NB4 (cell line): ENCODE measurements at regions not wholly inside any gene's neighbourhood (a gene's known extent, or its start where the extent isn't known, plus 50 kb on each side); places are given as distances from the start of the nearest gene placed in this dataset.

Experiments
- DNase-seq: peaks from one replicate; pipeline ENCODE4 v3.0.0; 2010; ENCODE audit warnings: low read depth
- H3K4me3 ChIP-seq: one replicate; pipeline ENCODE4 v1.5.1; 2011; ENCODE audit warnings: mild to moderate bottlenecking, low read depth, low read length, moderate library complexity
- MYC ChIP-seq: IDR thresholded peaks from 2 replicates; pipeline ENCODE4 v1.6.1; 2011; ENCODE audit warnings: low read depth, low read length
- POLR2A ChIP-seq: IDR thresholded peaks from 2 replicates; pipeline ENCODE4 v1.6.1; 2011; ENCODE audit warnings: mild to moderate bottlenecking; ENCODE audit not compliant: insufficient read length; ENCODE audit errors: extremely low read depth
- TF ChIP-seq, protein P1 (sequence below): IDR thresholded peaks from one replicate; pipeline ENCODE4 v1.5.1; 2012; ENCODE audit warnings: low read depth, low read length
- TF ChIP-seq, protein P2 (sequence below): IDR thresholded peaks from 2 replicates; pipeline ENCODE4 v1.6.1; 2011; ENCODE audit warnings: low read depth, low read length

DNA sequence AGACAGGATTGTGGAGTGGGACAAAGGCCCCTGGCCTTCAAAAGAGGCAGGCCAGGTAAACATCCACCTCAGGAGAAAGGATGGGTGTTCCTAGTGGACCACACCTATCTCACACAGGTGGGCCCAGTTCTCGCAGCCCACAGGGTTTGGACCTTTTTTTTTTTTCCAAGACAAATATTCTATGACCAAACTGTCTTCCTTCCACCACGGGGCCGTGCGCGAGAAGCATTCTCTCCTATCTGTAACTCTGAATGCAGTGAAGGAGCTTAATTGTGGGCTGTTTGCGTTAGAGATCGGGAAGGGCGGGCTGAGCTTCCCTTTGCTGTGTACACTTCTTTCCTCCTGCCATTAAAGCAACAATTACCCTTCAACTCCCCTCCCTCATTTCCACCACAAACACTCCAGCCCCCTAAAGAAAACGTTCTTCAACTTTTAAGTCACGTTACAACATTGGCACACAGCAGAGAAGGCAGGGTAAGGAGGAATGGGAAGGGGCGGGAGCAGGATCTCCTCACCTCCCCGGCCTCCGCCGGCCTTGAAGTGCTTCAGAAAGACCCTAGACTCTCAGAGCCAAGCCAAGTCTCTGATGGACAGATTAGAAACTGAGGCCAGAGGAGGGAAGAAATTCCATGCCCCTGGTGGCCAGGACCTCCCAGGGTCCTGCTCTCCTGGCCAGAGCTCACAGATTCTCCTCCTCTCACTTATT, 238.4 kb downstream of the BUD13 start:
- TF ChIP-seq MYC (no peak), POLR2A (no peak)
- TF ChIP-seq, protein P1, sequence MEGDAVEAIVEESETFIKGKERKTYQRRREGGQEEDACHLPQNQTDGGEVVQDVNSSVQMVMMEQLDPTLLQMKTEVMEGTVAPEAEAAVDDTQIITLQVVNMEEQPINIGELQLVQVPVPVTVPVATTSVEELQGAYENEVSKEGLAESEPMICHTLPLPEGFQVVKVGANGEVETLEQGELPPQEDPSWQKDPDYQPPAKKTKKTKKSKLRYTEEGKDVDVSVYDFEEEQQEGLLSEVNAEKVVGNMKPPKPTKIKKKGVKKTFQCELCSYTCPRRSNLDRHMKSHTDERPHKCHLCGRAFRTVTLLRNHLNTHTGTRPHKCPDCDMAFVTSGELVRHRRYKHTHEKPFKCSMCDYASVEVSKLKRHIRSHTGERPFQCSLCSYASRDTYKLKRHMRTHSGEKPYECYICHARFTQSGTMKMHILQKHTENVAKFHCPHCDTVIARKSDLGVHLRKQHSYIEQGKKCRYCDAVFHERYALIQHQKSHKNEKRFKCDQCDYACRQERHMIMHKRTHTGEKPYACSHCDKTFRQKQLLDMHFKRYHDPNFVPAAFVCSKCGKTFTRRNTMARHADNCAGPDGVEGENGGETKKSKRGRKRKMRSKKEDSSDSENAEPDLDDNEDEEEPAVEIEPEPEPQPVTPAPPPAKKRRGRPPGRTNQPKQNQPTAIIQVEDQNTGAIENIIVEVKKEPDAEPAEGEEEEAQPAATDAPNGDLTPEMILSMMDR, result no peak
- TF ChIP-seq, protein P2, sequence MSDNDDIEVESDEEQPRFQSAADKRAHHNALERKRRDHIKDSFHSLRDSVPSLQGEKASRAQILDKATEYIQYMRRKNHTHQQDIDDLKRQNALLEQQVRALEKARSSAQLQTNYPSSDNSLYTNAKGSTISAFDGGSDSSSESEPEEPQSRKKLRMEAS, result no peak
- no peak overlapping the region for H3K4me3 ChIP-seq
- DNase-seq, result no peak

DNA sequence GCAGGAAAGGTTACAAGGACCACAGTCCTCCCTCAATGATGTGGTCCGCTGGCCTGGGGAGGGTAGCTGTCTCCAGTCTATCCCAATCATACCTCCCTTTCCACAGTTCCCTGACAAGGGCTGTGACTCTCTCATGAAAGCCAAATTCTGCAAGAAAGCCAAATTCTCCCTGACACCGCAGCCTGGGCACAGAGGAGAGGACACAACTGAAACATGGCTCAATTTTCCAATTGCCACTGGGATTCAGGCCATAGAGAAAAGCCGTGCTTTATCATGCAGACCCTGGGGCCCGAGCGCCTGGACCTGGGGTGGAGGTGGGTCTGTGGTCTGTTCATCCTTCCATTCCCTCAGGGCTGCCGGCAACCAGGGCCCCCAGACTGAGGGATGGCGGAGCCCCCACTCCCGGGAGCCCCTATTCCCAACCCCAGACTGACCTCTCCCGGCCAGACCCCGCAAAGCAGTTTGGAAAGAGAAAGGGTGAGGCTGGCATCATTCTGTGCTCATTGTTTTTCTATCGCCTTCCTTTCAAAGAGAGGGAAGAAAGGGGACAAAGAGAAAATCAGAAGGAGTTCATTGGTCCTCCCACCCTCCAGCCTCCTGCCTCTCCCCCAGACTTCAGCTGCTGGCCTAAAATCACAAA, 239.5 kb downstream of the BUD13 start:
- DNase-seq, result no peak
- TF ChIP-seq, protein P1, result no peak
- TF ChIP-seq, protein P2, result no peak
- no peak for TF ChIP-seq POLR2A
- TF ChIP-seq MYC, result no peak

DNA sequence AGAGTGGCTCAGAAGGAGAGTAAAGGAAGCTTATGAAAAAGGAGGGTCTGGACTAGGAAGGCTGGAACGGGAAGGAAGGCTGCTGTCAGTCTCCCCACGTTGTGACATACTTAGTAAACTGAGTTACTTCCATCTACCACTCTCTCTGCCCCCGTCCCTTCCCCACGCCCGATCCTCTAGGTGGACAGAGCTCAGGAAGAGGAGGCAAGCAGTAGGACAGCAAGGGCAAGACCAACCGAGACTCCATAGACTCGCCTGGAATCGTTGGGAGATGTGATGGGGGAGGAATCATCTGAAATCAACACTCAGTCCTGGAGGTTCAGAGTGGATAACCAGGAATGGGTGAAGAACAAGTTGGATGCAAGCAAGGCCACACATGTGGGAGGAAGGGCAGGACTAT, 240.7 kb downstream of the BUD13 start:
- no peak for DNase-seq
- TF ChIP-seq MYC, result no peak
- TF ChIP-seq, protein P1, result no peak
- TF ChIP-seq, protein P2, result no peak
- no peak for TF ChIP-seq POLR2A
- H3K4me3 ChIP-seq, result no peak overlapping the region

More for the DNA sequence above, 239.5 kb downstream of the BUD13 start:
- no peak overlapping the region for H3K4me3 ChIP-seq

DNA sequence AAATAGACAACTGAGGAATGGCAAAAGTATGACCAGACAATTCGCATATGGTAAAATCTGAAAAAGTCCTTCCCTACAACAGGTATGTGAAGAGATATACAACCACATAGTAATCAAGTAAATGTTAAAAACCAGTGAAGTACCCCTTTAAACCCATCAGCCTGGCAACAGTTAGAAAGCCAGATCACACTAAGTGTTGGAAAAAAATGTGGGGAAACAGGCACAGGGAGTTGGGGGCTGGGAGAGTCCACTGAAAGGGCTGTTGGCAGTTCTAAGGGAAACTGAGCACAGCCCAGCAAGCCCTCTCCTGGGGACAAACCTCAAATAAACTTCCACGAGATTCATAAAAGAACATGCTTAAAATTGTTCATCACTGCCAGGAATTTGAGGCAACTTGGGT, 242.1 kb downstream of the BUD13 start:
- H3K4me3 ChIP-seq, result no peak overlapping the region
- TF ChIP-seq POLR2A (no peak), MYC (no peak)
- TF ChIP-seq, protein P2, result no peak
- DNase-seq, result no peak

DNA sequence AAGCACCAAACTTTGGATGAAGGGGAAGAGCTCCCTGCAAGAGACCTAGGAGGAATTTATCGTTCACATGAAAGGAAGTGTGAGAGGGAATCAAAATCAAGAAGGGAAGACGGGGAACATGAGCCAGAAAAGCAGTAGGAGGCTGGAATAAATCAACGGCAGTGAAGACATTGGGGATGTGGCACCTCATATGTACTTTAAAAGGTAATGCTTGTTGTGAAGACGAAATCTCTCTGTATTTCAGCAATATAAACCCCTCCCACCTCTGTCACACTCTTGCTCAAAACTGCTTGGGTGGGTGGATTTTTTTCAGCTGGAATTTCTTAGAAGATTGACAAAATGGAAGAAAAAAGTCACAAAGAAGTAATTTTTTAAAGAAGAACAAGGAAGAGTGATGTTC, 243.5 kb downstream of the BUD13 start:
- no peak for DNase-seq
- TF ChIP-seq POLR2A (no peak), MYC (no peak)
- TF ChIP-seq, protein P1, result no peak
- TF ChIP-seq, protein P2, result no peak

DNA sequence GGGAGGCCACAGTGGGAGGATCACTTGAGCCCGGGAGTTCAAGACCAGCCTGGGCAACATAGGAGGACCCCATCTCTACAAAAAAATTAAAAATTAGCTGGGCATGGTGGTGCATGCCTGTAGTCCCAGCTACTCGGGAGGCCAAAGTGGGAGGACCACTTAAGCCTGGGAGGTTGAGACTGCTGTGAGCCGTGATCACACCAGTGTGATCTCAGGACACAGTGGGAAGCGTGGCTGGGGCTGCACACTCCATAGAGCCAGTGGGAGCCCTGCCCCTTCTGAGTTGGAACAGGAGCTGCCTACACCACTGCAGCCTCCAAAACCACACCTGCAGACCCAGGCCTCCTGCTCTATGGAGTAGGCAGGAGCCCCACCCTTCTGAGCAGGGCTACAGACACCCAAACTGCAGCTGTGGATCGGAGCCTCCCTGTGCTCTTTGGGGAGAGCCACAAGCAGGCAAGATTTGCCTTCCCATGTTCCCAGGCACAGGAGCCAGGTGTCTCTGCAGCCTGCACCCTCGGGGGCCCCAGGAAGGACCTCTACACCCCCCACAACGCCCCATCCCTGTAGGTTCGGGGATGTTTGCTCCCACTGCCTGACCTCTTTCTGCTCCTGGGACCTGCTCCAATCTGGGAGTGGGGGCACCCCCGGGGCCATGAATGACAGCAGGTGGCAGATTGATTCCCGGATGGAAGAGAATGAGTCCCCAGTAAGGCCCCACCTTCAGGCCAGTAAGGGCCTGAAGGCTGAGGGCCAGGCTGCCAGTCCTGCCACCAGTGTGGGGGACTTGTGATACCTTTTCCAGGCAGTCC, 245.4 kb downstream of the BUD13 start:
- TF ChIP-seq, protein P2, result no peak
- TF ChIP-seq MYC (no peak), POLR2A (no peak)
- TF ChIP-seq, protein P1, result no peak
- DNase-seq, result no peak
- no peak overlapping the region for H3K4me3 ChIP-seq

More for the DNA sequence above, 243.5 kb downstream of the BUD13 start:
- no peak overlapping the region for H3K4me3 ChIP-seq
